HEK293 (cell line): ENCODE measurements at regions not wholly inside any gene's neighbourhood (a gene's known extent, or its start where the extent isn't known, plus 50 kb on each side); places are given as distances from the start of the nearest gene placed in this dataset.

ENCODE experiments used
- CTCF ChIA-PET: fragments of 350-600 bp; formaldehyde crosslinking; extraction: SDS; loops from one replicate; lab custom pipeline; 2021; ENCODE audit warnings: antibody characterized with exemption; lab: Yijun Ruan, JAX
- POLR2A ChIA-PET: fragments of 300-600 bp; formaldehyde crosslinking; extraction: SDS; loops from one replicate; lab custom pipeline; 2020; ENCODE audit warnings: antibody characterized with exemption, inconsistent platforms; lab: Yijun Ruan, JAX
- H3K27ac ChIP-seq: fragments of 200-500 bp; sonication (Bioruptor generic); 2 replicates; pipeline ENCODE4 v1.5.1; 2014; ENCODE audit warnings: low read depth, low read length, control low read depth, inconsistent platforms; ENCODE audit errors: extremely low read depth
- H3K36me3 ChIP-seq, 2 experiments: fragments of 200-500 bp in 1 of 2; sonication (Bioruptor generic) in 1 of 2; 1 replicate in 1 of 2; 2 replicates in 1 of 2; pipeline ENCODE4 v1.5.1; 2014 to 2017; ENCODE audit warnings: inconsistent platforms in 2 of 2, low read length in 2 of 2; ENCODE audit not compliant: control insufficient read depth in 2 of 2, insufficient read depth in 1 of 2
- H3K4me1 ChIP-seq: fragments of 200-500 bp; sonication (Bioruptor generic); 2 replicates; pipeline ENCODE4 v1.5.1; 2014; ENCODE audit warnings: mild to moderate bottlenecking, low read length, inconsistent platforms; ENCODE audit not compliant: control insufficient read depth, insufficient read depth
- H3K4me3 ChIP-seq: 2 replicates; pipeline ENCODE4 v1.5.1; 2011; ENCODE audit warnings: low read depth, mild to moderate bottlenecking, control low read depth, low read length, moderate library complexity
- H3K9me3 ChIP-seq: fragments of 200-500 bp; sonication (Bioruptor generic); 2 replicates; pipeline ENCODE4 v1.5.1; 2014; ENCODE audit warnings: low read depth, low read length, inconsistent platforms; ENCODE audit not compliant: control insufficient read depth, insufficient read depth
- EGR2 ChIP-seq: fragments of 450-650 bp; formaldehyde crosslinking; IDR thresholded peaks from 2 replicates; pipeline ENCODE4 v1.5.1; 2016; ENCODE audit warnings: low read depth, missing biosample characterization, missing genetic modification characterization
- TCF7L2 ChIP-seq: IDR thresholded peaks from 2 replicates; pipeline ENCODE4 v1.6.1; 2011; ENCODE audit warnings: low read depth, mild to moderate bottlenecking, inconsistent platforms, low read length, moderate library complexity, borderline replicate concordance
- ZFP69B ChIP-seq: fragments of 450-650 bp; formaldehyde crosslinking; IDR thresholded peaks from 2 replicates; pipeline ENCODE4 v1.5.1; 2016; ENCODE audit warnings: missing biosample characterization, missing genetic modification characterization
- ZNF138 ChIP-seq: fragments of 450-650 bp; formaldehyde crosslinking; IDR thresholded peaks from 2 replicates; pipeline ENCODE4 v1.5.1; 2016; ENCODE audit warnings: missing biosample characterization, missing genetic modification characterization, borderline replicate concordance
- TF ChIP-seq, protein P1 (sequence below): fragments of 450-650 bp; formaldehyde crosslinking; IDR thresholded peaks from 2 replicates; pipeline ENCODE4 v1.5.1; 2016; ENCODE audit warnings: missing biosample characterization, missing genetic modification characterization, borderline replicate concordance
- TF ChIP-seq, protein P2 (sequence below): fragments of 450-650 bp; formaldehyde crosslinking; IDR thresholded peaks from 2 replicates; pipeline ENCODE4 v1.5.1; 2016; ENCODE audit warnings: missing biosample characterization, missing genetic modification characterization, low read depth
- TF ChIP-seq, protein P3 (sequence below): fragments of 450-650 bp; formaldehyde crosslinking; IDR thresholded peaks from 2 replicates; pipeline ENCODE4 v1.5.1; 2017; ENCODE audit warnings: missing biosample characterization, missing genetic modification characterization
- TF ChIP-seq, protein P4 (sequence below): fragments of 450-650 bp; formaldehyde crosslinking; IDR thresholded peaks from 2 replicates; pipeline ENCODE4 v1.5.0; 2017; ENCODE audit warnings: missing biosample characterization, missing genetic modification characterization, borderline replicate concordance

DNA sequence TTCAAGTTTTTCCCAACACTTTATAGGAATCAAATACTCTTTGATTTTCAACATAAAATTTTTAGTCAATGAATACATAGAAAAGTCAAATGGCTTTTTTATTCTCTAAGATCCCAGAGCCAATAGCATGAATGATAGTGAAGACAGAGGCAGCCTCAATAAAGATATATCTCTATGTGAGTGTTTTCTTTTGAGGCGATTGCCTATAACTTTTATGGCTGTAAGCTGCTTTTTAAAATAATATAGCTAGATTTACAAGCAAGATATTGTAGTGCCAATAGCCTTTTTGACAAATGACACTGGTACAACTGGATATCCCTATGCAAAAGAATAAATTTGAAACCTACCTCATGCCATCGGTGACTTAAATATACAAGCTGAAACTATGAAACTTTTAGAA, 1705.2 kb upstream of the PCDH20 start:
- TF ChIP-seq ZNF138 (tag by site-specific recombination) = no peak
- peak; percentile 67; the same call in 1 of the 2 replicates for TF ChIP-seq TCF7L2

DNA sequence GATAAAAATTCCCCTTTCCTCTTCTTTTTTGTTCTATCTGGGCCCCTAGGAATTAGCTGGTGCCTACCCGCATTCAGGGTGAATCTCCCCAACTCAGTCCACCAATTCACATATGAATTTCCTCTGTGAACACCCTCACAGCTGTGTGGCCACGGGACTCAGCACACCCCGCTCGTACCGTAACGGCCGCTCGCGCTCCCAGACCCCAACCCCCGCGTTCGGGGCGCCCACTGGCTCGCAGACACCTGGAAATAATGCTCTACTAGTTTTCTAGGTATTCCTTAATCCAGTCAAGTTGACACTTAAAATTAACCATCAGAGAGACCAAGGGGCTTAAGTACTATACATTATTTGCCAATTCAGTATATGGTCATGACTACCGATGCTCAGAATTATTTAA, 1702.1 kb upstream of the PCDH20 start:
- CTCF ChIA-PET = no interaction called here

More for the DNA sequence above, 1705.2 kb upstream of the PCDH20 start:
- Histone ChIP-seq H3K4me3 (no peak overlapping the region), H3K9me3 (no peaks in the 10 kb centered on the region), H3K36me3 (no peaks in the 10 kb centered on the region), H3K27ac (no peak overlapping the region), H3K4me1 (no peaks in the 10 kb centered on the region)
- POLR2A ChIA-PET = no interaction called here
- CTCF ChIA-PET = interaction anchor here (0.6 kb wide), 1 partner anchor 39 kb away, joined by 3 read pairs; no protein-coding TSS in a partner anchor

More for the DNA sequence above, 1702.1 kb upstream of the PCDH20 start:
- no peak overlapping the region for H3K27ac ChIP-seq
- no peaks in the 10 kb centered on the region for H3K36me3 ChIP-seq
- TF ChIP-seq, protein P1, sequence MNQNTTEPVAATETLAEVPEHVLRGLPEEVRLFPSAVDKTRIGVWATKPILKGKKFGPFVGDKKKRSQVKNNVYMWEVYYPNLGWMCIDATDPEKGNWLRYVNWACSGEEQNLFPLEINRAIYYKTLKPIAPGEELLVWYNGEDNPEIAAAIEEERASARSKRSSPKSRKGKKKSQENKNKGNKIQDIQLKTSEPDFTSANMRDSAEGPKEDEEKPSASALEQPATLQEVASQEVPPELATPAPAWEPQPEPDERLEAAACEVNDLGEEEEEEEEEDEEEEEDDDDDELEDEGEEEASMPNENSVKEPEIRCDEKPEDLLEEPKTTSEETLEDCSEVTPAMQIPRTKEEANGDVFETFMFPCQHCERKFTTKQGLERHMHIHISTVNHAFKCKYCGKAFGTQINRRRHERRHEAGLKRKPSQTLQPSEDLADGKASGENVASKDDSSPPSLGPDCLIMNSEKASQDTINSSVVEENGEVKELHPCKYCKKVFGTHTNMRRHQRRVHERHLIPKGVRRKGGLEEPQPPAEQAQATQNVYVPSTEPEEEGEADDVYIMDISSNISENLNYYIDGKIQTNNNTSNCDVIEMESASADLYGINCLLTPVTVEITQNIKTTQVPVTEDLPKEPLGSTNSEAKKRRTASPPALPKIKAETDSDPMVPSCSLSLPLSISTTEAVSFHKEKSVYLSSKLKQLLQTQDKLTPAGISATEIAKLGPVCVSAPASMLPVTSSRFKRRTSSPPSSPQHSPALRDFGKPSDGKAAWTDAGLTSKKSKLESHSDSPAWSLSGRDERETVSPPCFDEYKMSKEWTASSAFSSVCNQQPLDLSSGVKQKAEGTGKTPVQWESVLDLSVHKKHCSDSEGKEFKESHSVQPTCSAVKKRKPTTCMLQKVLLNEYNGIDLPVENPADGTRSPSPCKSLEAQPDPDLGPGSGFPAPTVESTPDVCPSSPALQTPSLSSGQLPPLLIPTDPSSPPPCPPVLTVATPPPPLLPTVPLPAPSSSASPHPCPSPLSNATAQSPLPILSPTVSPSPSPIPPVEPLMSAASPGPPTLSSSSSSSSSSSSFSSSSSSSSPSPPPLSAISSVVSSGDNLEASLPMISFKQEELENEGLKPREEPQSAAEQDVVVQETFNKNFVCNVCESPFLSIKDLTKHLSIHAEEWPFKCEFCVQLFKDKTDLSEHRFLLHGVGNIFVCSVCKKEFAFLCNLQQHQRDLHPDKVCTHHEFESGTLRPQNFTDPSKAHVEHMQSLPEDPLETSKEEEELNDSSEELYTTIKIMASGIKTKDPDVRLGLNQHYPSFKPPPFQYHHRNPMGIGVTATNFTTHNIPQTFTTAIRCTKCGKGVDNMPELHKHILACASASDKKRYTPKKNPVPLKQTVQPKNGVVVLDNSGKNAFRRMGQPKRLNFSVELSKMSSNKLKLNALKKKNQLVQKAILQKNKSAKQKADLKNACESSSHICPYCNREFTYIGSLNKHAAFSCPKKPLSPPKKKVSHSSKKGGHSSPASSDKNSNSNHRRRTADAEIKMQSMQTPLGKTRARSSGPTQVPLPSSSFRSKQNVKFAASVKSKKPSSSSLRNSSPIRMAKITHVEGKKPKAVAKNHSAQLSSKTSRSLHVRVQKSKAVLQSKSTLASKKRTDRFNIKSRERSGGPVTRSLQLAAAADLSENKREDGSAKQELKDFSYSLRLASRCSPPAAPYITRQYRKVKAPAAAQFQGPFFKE (tag by site-specific recombination) = no peak
- TF ChIP-seq, protein P2, sequence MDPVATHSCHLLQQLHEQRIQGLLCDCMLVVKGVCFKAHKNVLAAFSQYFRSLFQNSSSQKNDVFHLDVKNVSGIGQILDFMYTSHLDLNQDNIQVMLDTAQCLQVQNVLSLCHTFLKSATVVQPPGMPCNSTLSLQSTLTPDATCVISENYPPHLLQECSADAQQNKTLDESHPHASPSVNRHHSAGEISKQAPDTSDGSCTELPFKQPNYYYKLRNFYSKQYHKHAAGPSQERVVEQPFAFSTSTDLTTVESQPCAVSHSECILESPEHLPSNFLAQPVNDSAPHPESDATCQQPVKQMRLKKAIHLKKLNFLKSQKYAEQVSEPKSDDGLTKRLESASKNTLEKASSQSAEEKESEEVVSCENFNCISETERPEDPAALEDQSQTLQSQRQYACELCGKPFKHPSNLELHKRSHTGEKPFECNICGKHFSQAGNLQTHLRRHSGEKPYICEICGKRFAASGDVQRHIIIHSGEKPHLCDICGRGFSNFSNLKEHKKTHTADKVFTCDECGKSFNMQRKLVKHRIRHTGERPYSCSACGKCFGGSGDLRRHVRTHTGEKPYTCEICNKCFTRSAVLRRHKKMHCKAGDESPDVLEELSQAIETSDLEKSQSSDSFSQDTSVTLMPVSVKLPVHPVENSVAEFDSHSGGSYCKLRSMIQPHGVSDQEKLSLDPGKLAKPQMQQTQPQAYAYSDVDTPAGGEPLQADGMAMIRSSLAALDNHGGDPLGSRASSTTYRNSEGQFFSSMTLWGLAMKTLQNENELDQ (tag by site-specific recombination) = no peak
- TF ChIP-seq EGR2 (tag by site-specific recombination) (no peak), ZFP69B (tag by site-specific recombination) (no peak)
- TF ChIP-seq, protein P3, sequence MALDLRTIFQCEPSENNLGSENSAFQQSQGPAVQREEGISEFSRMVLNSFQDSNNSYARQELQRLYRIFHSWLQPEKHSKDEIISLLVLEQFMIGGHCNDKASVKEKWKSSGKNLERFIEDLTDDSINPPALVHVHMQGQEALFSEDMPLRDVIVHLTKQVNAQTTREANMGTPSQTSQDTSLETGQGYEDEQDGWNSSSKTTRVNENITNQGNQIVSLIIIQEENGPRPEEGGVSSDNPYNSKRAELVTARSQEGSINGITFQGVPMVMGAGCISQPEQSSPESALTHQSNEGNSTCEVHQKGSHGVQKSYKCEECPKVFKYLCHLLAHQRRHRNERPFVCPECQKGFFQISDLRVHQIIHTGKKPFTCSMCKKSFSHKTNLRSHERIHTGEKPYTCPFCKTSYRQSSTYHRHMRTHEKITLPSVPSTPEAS (tag by site-specific recombination) = no peak
- TF ChIP-seq, protein P4, sequence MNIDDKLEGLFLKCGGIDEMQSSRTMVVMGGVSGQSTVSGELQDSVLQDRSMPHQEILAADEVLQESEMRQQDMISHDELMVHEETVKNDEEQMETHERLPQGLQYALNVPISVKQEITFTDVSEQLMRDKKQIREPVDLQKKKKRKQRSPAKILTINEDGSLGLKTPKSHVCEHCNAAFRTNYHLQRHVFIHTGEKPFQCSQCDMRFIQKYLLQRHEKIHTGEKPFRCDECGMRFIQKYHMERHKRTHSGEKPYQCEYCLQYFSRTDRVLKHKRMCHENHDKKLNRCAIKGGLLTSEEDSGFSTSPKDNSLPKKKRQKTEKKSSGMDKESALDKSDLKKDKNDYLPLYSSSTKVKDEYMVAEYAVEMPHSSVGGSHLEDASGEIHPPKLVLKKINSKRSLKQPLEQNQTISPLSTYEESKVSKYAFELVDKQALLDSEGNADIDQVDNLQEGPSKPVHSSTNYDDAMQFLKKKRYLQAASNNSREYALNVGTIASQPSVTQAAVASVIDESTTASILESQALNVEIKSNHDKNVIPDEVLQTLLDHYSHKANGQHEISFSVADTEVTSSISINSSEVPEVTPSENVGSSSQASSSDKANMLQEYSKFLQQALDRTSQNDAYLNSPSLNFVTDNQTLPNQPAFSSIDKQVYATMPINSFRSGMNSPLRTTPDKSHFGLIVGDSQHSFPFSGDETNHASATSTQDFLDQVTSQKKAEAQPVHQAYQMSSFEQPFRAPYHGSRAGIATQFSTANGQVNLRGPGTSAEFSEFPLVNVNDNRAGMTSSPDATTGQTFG (tag by site-specific recombination) = no peak
- H3K9me3 ChIP-seq = no peaks in the 10 kb centered on the region
- no peaks in the 10 kb centered on the region for H3K4me1 ChIP-seq
- no peak overlapping the region for H3K4me3 ChIP-seq
- POLR2A ChIA-PET = no interaction called here
